Activated naive CD8-positive, alpha-beta T cell treated with anti-CD3 and anti-CD28 coated beads, Interleukin-2, amount 50 U/mL, for 24 hours (primary cell): ENCODE measurements at regions not wholly inside any gene's neighbourhood (a gene's known extent, or its start where the extent isn't known, plus 50 kb on each side); places are given as distances from the start of the nearest gene placed in this dataset.
"Not testable (repeated sequence)": the region's sequence is repeated elsewhere in the genome, so short reads cannot be mapped to it uniquely, and the experiment has no call there.

Experiments
- ATAC-seq: fragments of 150-1000 bp; cut with Tn5 transposase; one replicate; pipeline ENCODE4 v1.10.0; 2021
- DNase-seq: peaks from one replicate; pipeline ENCODE4 v3.0.0; 2021
- H3K27ac Mint-ChIP-seq: one replicate; pipeline ENCODE4 v1.8.0; 2021; ENCODE audit warnings: mild to moderate bottlenecking, mixed read lengths
- H3K27me3 Mint-ChIP-seq: one replicate; pipeline ENCODE4 v1.8.0; 2021; ENCODE audit warnings: mixed read lengths
- H3K36me3 Mint-ChIP-seq: one replicate; pipeline ENCODE4 v1.8.0; 2021; ENCODE audit warnings: low read depth, mixed read lengths
- H3K4me1 Mint-ChIP-seq: one replicate; pipeline ENCODE4 v1.8.0; 2021; ENCODE audit warnings: mixed read lengths
- H3K4me3 Mint-ChIP-seq: one replicate; pipeline ENCODE4 v1.8.0; 2021; ENCODE audit warnings: mild to moderate bottlenecking, moderate library complexity, mixed read lengths
- H3K9me3 Mint-ChIP-seq: one replicate; pipeline ENCODE4 v1.8.0; 2021; ENCODE audit warnings: mixed read lengths

GRCh38 chr5:113755516-113755915 lies 242.0 kb downstream of the YTHDC2 start:
- Mint-ChIP-seq H3K27me3 (no peaks in the 10 kb centered on the region), H3K9me3 (no peaks in the 10 kb centered on the region), H3K4me1 (no peaks in the 10 kb centered on the region), H3K27ac (no peak overlapping the region), H3K36me3 (no peaks in the 10 kb centered on the region), H3K4me3 (no peak overlapping the region)
- DNase-seq (no peak), ATAC-seq (no peak)

GRCh38 chr5:113757508-113757907 lies 244.0 kb downstream of the YTHDC2 start:
- Mint-ChIP-seq H3K27me3 (no peaks in the 10 kb centered on the region), H3K36me3 (no peaks in the 10 kb centered on the region), H3K4me1 (no peaks in the 10 kb centered on the region), H3K4me3 (no peak overlapping the region), H3K9me3 (no peaks in the 10 kb centered on the region), H3K27ac (no peak overlapping the region)
- ATAC-seq (no peak), DNase-seq (no peak)

- DNase-seq (no peak), ATAC-seq (no peak)
- Mint-ChIP-seq H3K27ac (no peak overlapping the region), H3K27me3 (no peaks in the 10 kb centered on the region), H3K9me3 (no peaks in the 10 kb centered on the region), H3K4me1 (no peaks in the 10 kb centered on the region), H3K4me3 (no peak overlapping the region), H3K36me3 (no peaks in the 10 kb centered on the region)
Measured at GRCh38 chr5:113759505-113759904, 246.0 kb downstream of the YTHDC2 start.

DNA sequence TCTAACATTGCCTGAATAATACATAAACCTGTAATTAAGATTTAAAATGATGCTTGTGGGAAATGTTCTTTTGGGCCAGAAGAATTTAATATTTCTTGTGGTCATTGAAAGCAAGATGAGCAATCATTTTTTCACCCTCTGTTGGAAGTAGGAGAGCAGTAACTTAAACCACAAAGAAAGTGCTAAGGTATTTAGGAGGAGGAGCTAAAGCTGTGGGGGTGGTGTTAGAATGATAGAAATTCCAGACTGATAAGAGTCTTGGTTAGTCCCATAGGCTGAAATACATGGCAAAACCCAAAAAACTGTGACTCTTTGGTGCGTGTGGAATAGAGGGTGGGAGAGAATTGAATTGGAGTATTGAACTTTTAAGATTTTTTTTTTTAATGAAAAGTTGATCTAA lies 247.0 kb downstream of the YTHDC2 start:
- no peak for ATAC-seq
- no peak overlapping the region for H3K27ac Mint-ChIP-seq
- H3K9me3 Mint-ChIP-seq, result no peaks in the 10 kb centered on the region
- no peak overlapping the region for H3K4me3 Mint-ChIP-seq
- H3K4me1 Mint-ChIP-seq, result no peaks in the 10 kb centered on the region
- H3K36me3 Mint-ChIP-seq, result no peaks in the 10 kb centered on the region
- DNase-seq, result no peak
- no peaks in the 10 kb centered on the region for H3K27me3 Mint-ChIP-seq

GRCh38 chr5:113761594-113761993 lies 248.1 kb downstream of the YTHDC2 start:
- Mint-ChIP-seq H3K4me3 (no peak overlapping the region), H3K4me1 (no peaks in the 10 kb centered on the region), H3K27me3 (no peaks in the 10 kb centered on the region), H3K36me3 (no peaks in the 10 kb centered on the region), H3K9me3 (peaks cover 8% of the 10 kb centered on the region), H3K27ac (no peak overlapping the region)
- no peak for DNase-seq
- no peak for ATAC-seq

DNA sequence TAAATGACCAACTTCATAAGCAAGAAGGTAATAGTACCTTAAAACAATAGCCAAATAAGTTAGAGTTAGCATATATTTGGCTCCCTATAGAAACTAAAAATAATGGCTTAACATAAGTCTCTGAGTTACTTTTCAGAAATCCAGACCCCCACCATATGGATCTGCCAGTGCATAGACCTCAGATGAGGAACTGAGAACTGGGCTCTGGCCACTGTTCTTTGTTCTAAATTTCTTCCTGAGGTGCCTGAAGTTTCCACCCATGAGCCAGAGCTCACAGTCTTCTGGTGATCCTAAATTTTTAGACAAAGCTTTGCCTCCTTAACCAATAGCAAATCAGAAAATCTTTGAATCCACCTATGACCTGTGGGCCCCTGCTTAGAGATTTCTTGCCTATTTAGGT lies 250.9 kb downstream of the YTHDC2 start:
- H3K9me3 Mint-ChIP-seq, result peaks cover 24% of the 10 kb centered on the region
- DNase-seq (no peak), ATAC-seq (no peak)
- H3K4me1 Mint-ChIP-seq, result no peaks in the 10 kb centered on the region
- no peak overlapping the region for H3K27ac Mint-ChIP-seq
- H3K27me3 Mint-ChIP-seq, result no peaks in the 10 kb centered on the region
- H3K4me3 Mint-ChIP-seq, result no peak overlapping the region
- H3K36me3 Mint-ChIP-seq, result no peaks in the 10 kb centered on the region

DNA sequence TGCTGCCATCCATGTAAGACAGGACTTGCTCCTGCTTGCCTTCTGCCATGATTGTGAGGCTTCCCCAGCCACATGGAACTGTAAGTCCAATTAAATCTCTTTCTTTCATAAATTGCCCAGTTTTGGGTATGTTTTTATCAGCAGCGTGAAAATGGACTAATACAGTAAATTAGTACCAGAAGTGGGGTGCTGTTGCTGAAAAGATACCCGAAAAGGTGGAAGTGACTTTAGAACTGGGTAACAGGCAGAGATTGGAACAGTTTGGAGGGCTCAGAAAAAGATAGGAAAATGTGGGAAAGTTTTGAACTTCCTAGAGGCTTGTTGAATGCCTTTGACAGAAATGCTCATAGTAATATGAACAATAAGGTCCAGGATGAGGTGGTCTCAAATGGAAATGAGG lies 253.3 kb downstream of the YTHDC2 start:
- not testable (repeated sequence) for H3K36me3 Mint-ChIP-seq, ATAC-seq, H3K4me3 Mint-ChIP-seq, H3K27ac Mint-ChIP-seq, H3K27me3 Mint-ChIP-seq, H3K4me1 Mint-ChIP-seq, DNase-seq
- H3K9me3 Mint-ChIP-seq, result peaks cover 24% of the 10 kb centered on the region

DNA sequence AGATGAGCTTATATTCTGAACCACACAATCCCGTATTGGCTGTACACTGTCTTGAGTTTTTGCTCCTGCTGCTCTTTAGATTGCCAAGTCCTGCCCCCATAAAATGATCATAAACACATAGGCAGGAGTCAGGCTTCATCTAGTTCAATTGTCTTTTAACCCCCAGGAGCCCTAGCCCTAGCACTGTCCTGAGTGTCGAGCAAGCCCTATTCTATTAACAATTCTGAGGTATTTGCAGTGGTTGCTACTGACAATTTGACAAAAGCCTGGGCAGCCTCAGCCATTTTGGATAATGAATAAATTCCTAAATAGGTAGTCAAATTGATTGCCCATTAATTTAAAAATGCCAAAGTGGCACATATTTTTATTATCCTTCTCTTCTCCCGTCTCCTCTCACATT lies 257.2 kb downstream of the YTHDC2 start:
- ATAC-seq, result no peak
- DNase-seq, result no peak
- Mint-ChIP-seq H3K9me3 (peaks cover 24% of the 10 kb centered on the region), H3K27me3 (no peaks in the 10 kb centered on the region), H3K36me3 (no peaks in the 10 kb centered on the region), H3K4me1 (no peaks in the 10 kb centered on the region), H3K4me3 (no peak overlapping the region), H3K27ac (no peak overlapping the region)

DNA sequence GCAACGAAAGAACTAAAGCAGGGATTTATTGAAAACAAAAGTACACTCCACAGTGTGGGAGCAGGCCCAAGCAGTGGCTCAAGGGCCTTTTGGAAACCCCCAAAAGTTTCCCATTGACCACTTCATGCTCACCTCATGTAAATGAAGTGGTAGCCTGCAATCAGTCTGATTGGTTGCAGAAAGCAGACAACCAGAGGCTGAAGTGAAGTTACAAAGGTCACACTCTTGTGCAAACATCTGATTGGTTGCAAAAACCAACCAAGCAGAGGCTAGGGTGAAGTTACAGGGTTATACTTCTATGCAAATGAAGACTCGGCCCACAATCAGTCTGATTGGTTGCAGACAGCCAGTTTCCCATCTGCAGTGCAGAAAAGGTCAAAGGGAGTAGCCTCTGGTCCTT lies 258.0 kb downstream of the YTHDC2 start:
- DNase-seq, result no peak
- no peaks in the 10 kb centered on the region for H3K4me1 Mint-ChIP-seq
- no peaks in the 10 kb centered on the region for H3K27me3 Mint-ChIP-seq
- peaks cover 17% of the 10 kb centered on the region for H3K9me3 Mint-ChIP-seq
- no peaks in the 10 kb centered on the region for H3K36me3 Mint-ChIP-seq
- no peak overlapping the region for H3K4me3 Mint-ChIP-seq
- H3K27ac Mint-ChIP-seq, result no peak overlapping the region
- ATAC-seq, result no peak

GRCh38 chr5:113776168-113776567 lies 262.7 kb downstream of the YTHDC2 start:
- Mint-ChIP-seq H3K9me3 (no peaks in the 10 kb centered on the region), H3K36me3 (no peaks in the 10 kb centered on the region), H3K4me3 (no peak overlapping the region), H3K4me1 (no peaks in the 10 kb centered on the region), H3K27me3 (no peaks in the 10 kb centered on the region), H3K27ac (no peak overlapping the region)
- ATAC-seq (no peak), DNase-seq (no peak)

- Mint-ChIP-seq H3K36me3 (no peaks in the 10 kb centered on the region), H3K9me3 (no peaks in the 10 kb centered on the region), H3K27me3 (no peaks in the 10 kb centered on the region), H3K4me3 (no peak overlapping the region), H3K27ac (no peak overlapping the region), H3K4me1 (no peaks in the 10 kb centered on the region)
- DNase-seq (no peak), ATAC-seq (no peak)
Measured at GRCh38 chr5:113776832-113777525, 263.5 kb downstream of the YTHDC2 start.

DNA sequence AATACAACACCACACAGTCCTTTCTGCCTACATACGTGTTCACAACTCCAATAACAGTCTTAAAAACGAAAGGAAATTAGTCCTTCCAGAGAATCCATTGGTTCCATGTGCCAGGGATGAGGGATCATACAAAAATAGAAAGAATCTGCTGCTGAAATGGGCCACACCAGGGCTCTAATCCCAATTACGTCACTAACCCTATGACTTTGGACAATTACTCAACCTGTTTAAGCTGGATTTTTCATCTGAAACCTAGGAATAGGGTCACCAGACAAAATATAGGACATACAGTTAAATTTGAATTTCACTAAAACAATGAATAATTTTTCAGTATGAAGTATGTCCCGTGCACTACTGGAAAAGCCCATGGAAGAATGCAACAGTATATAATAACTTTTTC lies 264.7 kb downstream of the YTHDC2 start:
- H3K4me1 Mint-ChIP-seq, result no peaks in the 10 kb centered on the region
- no peaks in the 10 kb centered on the region for H3K27me3 Mint-ChIP-seq
- no peak for DNase-seq
- no peaks in the 10 kb centered on the region for H3K36me3 Mint-ChIP-seq
- no peak overlapping the region for H3K4me3 Mint-ChIP-seq
- no peak for ATAC-seq
- no peak overlapping the region for H3K27ac Mint-ChIP-seq
- no peaks in the 10 kb centered on the region for H3K9me3 Mint-ChIP-seq

GRCh38 chr5:113788141-113788655 lies 274.7 kb downstream of the YTHDC2 start:
- Mint-ChIP-seq H3K27ac (no peak overlapping the region), H3K27me3 (peaks cover 2% of the 10 kb centered on the region)

DNA sequence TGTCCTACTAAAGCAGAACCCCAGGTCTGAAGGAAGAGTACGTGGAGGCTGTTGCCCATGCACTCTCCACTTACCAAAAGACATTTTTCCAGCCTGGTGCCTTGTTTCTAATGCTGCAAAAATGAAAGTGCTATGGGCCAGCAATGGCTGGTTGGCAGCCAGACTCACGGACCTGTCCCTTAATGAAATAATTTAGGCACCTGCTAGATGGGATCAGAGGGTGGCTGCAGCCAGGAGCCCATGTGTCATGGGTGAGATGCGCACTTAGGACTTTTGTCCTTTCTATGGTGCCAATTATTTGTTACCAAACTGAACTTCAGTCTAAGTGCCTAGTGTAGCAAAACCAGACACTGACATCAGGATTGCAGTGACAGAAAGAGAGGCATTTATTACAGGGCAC lies 276.3 kb downstream of the YTHDC2 start:
- peaks cover 2% of the 10 kb centered on the region for H3K27me3 Mint-ChIP-seq

More at GRCh38 chr5:113788141-113788655, 274.7 kb downstream of the YTHDC2 start:
- ATAC-seq, result no peak
- Mint-ChIP-seq H3K4me1 (no peaks in the 10 kb centered on the region), H3K9me3 (peaks cover 3% of the 10 kb centered on the region), H3K4me3 (no peak overlapping the region), H3K36me3 (no peaks in the 10 kb centered on the region)
- DNase-seq, result no peak

DNA sequence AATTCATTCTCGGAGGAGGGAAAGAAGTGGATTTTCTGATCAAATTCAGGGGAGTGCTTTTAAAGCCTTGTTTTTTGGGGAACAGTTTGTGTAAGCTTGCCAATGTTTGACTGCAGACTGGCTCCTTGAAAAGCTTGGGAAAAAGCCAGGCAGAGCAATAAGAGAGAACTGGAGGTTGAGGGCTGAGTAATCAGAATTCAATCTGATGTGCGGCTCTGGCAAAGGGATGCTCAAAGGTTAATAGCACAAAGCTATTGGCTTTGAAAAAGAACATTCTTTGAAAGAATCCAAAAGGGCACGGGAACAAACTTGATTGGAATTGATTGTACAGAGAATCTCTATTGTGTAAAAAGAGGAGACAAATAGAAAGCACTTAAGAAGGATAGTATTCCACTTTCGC lies 279.3 kb downstream of the YTHDC2 start:
- peaks cover 3% of the 10 kb centered on the region for H3K9me3 Mint-ChIP-seq
- H3K36me3 Mint-ChIP-seq, result no peaks in the 10 kb centered on the region
- H3K27ac Mint-ChIP-seq, result no peak overlapping the region
- no peak for DNase-seq
- ATAC-seq, result no peak
- peaks cover 2% of the 10 kb centered on the region for H3K27me3 Mint-ChIP-seq
- H3K4me1 Mint-ChIP-seq, result no peaks in the 10 kb centered on the region
- no peak overlapping the region for H3K4me3 Mint-ChIP-seq

More for the DNA sequence above, 276.3 kb downstream of the YTHDC2 start:
- DNase-seq (no peak), ATAC-seq (no peak)
- Mint-ChIP-seq H3K4me3 (no peak overlapping the region), H3K27ac (no peak overlapping the region), H3K36me3 (no peaks in the 10 kb centered on the region), H3K9me3 (peaks cover 3% of the 10 kb centered on the region), H3K4me1 (no peaks in the 10 kb centered on the region)

DNA sequence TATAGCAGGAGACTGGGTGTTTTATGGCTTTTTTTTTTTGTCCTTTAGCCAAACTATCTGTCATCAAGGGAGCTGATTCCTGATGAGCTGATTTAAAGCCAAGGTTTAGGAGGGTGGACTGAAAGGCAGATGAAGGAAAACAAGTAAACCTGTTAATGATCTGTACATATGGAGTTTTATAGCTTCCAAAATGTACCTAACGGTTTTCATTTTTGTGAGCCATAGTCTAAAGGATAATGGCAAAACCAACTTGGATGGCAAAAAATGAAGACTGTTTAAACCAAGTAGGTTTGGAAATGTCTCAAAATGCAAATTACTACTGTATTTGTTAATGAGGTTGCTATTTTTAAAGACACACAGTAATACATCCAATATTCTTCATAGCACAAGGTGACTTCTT lies 281.5 kb downstream of the YTHDC2 start:
- Mint-ChIP-seq H3K4me3 (no peak overlapping the region), H3K27me3 (no peaks in the 10 kb centered on the region), H3K9me3 (peaks cover 3% of the 10 kb centered on the region), H3K36me3 (no peaks in the 10 kb centered on the region), H3K4me1 (no peaks in the 10 kb centered on the region), H3K27ac (no peak overlapping the region)
- ATAC-seq, result no peak
- no peak for DNase-seq
